ENCODE measurements at regions not wholly inside any gene's neighbourhood (a gene's known extent, or its start where the extent isn't known, plus 50 kb on each side); places are given as distances from the start of the nearest gene placed in this dataset.
"Not testable (repeated sequence)": the region's sequence is repeated elsewhere in the genome, so short reads cannot be mapped to it uniquely, and the experiment has no call there.

- H3K9me3 ChIP-seq (ENCODE audit: control insufficient read depth in 1 of 2, low read length in 2 of 2): peaks cover 6 to 23% of the 10 kb centered on the region in 2 donors
- H3K4me3 ChIP-seq (ENCODE audit: low read depth in 1 of 2, low read length in 2 of 2); H3K36me3 ChIP-seq (ENCODE audit: control insufficient read depth in 1 of 2, insufficient read depth in 2 of 2, low read length in 2 of 2); H3K4me1 ChIP-seq (ENCODE audit: control insufficient read depth in 1 of 2, insufficient read depth in 2 of 2, low read length in 2 of 2); H3K27ac ChIP-seq (ENCODE audit: low read length); H3K27me3 ChIP-seq (ENCODE audit: low read depth, low read length): not testable (repeated sequence)
Observed at GRCh38 chr4:124075276-124075675, 637.3 kb downstream of the ANKRD50 start.

GRCh38 chr4:124079174-124079780 lies 633.3 kb downstream of the ANKRD50 start:
- Histone ChIP-seq H3K9me3 (ENCODE audit: control insufficient read depth in 1 of 2, low read length in 2 of 2) (peaks cover 0 to 12% of the 10 kb centered on the region in 2 donors), H3K27ac (ENCODE audit: low read length) (no peak overlapping the region), H3K27me3 (ENCODE audit: low read depth, low read length) (no peaks in the 10 kb centered on the region), H3K4me1 (ENCODE audit: control insufficient read depth in 1 of 2, insufficient read depth in 2 of 2, low read length in 2 of 2) (no peaks in the 10 kb centered on the region), H3K36me3 (ENCODE audit: control insufficient read depth in 1 of 2, insufficient read depth in 2 of 2, low read length in 2 of 2) (no peaks in the 10 kb centered on the region), H3K4me3 (ENCODE audit: low read depth in 1 of 2, low read length in 2 of 2) (no peak overlapping the region)

GRCh38 chr4:124083711-124084110 lies 628.8 kb downstream of the ANKRD50 start:
- Histone ChIP-seq H3K27ac (ENCODE audit: low read length) (no peak overlapping the region), H3K9me3 (ENCODE audit: control insufficient read depth in 1 of 2, low read length in 2 of 2) (peaks cover 0 to 9% of the 10 kb centered on the region in 2 donors), H3K4me1 (ENCODE audit: control insufficient read depth in 1 of 2, insufficient read depth in 2 of 2, low read length in 2 of 2) (no peaks in the 10 kb centered on the region), H3K36me3 (ENCODE audit: control insufficient read depth in 1 of 2, insufficient read depth in 2 of 2, low read length in 2 of 2) (no peaks in the 10 kb centered on the region), H3K27me3 (ENCODE audit: low read depth, low read length) (no peaks in the 10 kb centered on the region), H3K4me3 (ENCODE audit: low read depth in 1 of 2, low read length in 2 of 2) (no peak overlapping the region)

- Histone ChIP-seq H3K27ac (ENCODE audit: low read length) (no peak overlapping the region), H3K27me3 (ENCODE audit: low read depth, low read length) (no peaks in the 10 kb centered on the region), H3K4me3 (ENCODE audit: low read depth in 1 of 2, low read length in 2 of 2) (no peak overlapping the region), H3K9me3 (ENCODE audit: control insufficient read depth in 1 of 2, low read length in 2 of 2) (peaks cover 0 to under 1% of the 10 kb centered on the region in 2 donors), H3K4me1 (ENCODE audit: control insufficient read depth in 1 of 2, insufficient read depth in 2 of 2, low read length in 2 of 2) (no peaks in the 10 kb centered on the region), H3K36me3 (ENCODE audit: control insufficient read depth in 1 of 2, insufficient read depth in 2 of 2, low read length in 2 of 2) (no peaks in the 10 kb centered on the region)
Observed at GRCh38 chr4:124085561-124086180, 626.9 kb downstream of the ANKRD50 start.

GRCh38 chr4:124090021-124090420 lies 622.5 kb downstream of the ANKRD50 start:
- Histone ChIP-seq H3K9me3 (ENCODE audit: control insufficient read depth in 1 of 2, low read length in 2 of 2) (no peaks in the 10 kb centered on the region), H3K36me3 (ENCODE audit: control insufficient read depth in 1 of 2, insufficient read depth in 2 of 2, low read length in 2 of 2) (no peaks in the 10 kb centered on the region), H3K4me3 (ENCODE audit: low read depth in 1 of 2, low read length in 2 of 2) (no peak overlapping the region), H3K4me1 (ENCODE audit: control insufficient read depth in 1 of 2, insufficient read depth in 2 of 2, low read length in 2 of 2) (no peaks in the 10 kb centered on the region), H3K27ac (ENCODE audit: low read length) (no peak overlapping the region), H3K27me3 (ENCODE audit: low read depth, low read length) (no peaks in the 10 kb centered on the region)

- Histone ChIP-seq H3K9me3 (ENCODE audit: control insufficient read depth in 1 of 2, low read length in 2 of 2) (no peaks in the 10 kb centered on the region), H3K4me1 (ENCODE audit: control insufficient read depth in 1 of 2, insufficient read depth in 2 of 2, low read length in 2 of 2) (no peaks in the 10 kb centered on the region), H3K36me3 (ENCODE audit: control insufficient read depth in 1 of 2, insufficient read depth in 2 of 2, low read length in 2 of 2) (no peaks in the 10 kb centered on the region), H3K27ac (ENCODE audit: low read length) (no peak overlapping the region), H3K4me3 (ENCODE audit: low read depth in 1 of 2, low read length in 2 of 2) (no peak overlapping the region), H3K27me3 (ENCODE audit: low read depth, low read length) (no peaks in the 10 kb centered on the region)
Observed at GRCh38 chr4:124092101-124092500, 620.4 kb downstream of the ANKRD50 start.

- H3K9me3 ChIP-seq (ENCODE audit: control insufficient read depth in 1 of 2, low read length in 2 of 2): no peaks in the 10 kb centered on the region
- H3K27ac ChIP-seq (ENCODE audit: low read length): no peak overlapping the region
- H3K36me3 ChIP-seq (ENCODE audit: control insufficient read depth in 1 of 2, insufficient read depth in 2 of 2, low read length in 2 of 2): no peaks in the 10 kb centered on the region
- H3K4me3 ChIP-seq (ENCODE audit: low read depth in 1 of 2, low read length in 2 of 2): no peak overlapping the region
- no peaks in the 10 kb centered on the region for H3K27me3 ChIP-seq (ENCODE audit: low read depth, low read length)
- H3K4me1 ChIP-seq (ENCODE audit: control insufficient read depth in 1 of 2, insufficient read depth in 2 of 2, low read length in 2 of 2): no peaks in the 10 kb centered on the region
Observed at GRCh38 chr4:124092541-124092984, 620.0 kb downstream of the ANKRD50 start.

GRCh38 chr4:124095621-124096020 lies 616.9 kb downstream of the ANKRD50 start:
- Histone ChIP-seq H3K9me3 (ENCODE audit: control insufficient read depth in 1 of 2, low read length in 2 of 2) (no peaks in the 10 kb centered on the region), H3K4me1 (ENCODE audit: control insufficient read depth in 1 of 2, insufficient read depth in 2 of 2, low read length in 2 of 2) (no peaks in the 10 kb centered on the region), H3K27me3 (ENCODE audit: low read depth, low read length) (no peaks in the 10 kb centered on the region), H3K36me3 (ENCODE audit: control insufficient read depth in 1 of 2, insufficient read depth in 2 of 2, low read length in 2 of 2) (no peaks in the 10 kb centered on the region), H3K27ac (ENCODE audit: low read length) (no peak overlapping the region), H3K4me3 (ENCODE audit: low read depth in 1 of 2, low read length in 2 of 2) (no peak overlapping the region)

- no peaks in the 10 kb centered on the region for H3K27me3 ChIP-seq (ENCODE audit: low read depth, low read length)
- H3K27ac ChIP-seq (ENCODE audit: low read length): no peak overlapping the region
- no peaks in the 10 kb centered on the region for H3K36me3 ChIP-seq (ENCODE audit: control insufficient read depth in 1 of 2, insufficient read depth in 2 of 2, low read length in 2 of 2)
- no peaks in the 10 kb centered on the region for H3K9me3 ChIP-seq (ENCODE audit: control insufficient read depth in 1 of 2, low read length in 2 of 2)
- H3K4me1 ChIP-seq (ENCODE audit: control insufficient read depth in 1 of 2, insufficient read depth in 2 of 2, low read length in 2 of 2): no peaks in the 10 kb centered on the region
- H3K4me3 ChIP-seq (ENCODE audit: low read depth in 1 of 2, low read length in 2 of 2): no peak overlapping the region
Observed at GRCh38 chr4:124096290-124096689, 616.2 kb downstream of the ANKRD50 start.

- Histone ChIP-seq H3K27ac (ENCODE audit: low read length) (no peak overlapping the region), H3K4me3 (ENCODE audit: low read depth in 1 of 2, low read length in 2 of 2) (no peak overlapping the region), H3K36me3 (ENCODE audit: control insufficient read depth in 1 of 2, insufficient read depth in 2 of 2, low read length in 2 of 2) (no peaks in the 10 kb centered on the region), H3K27me3 (ENCODE audit: low read depth, low read length) (no peaks in the 10 kb centered on the region), H3K9me3 (ENCODE audit: control insufficient read depth in 1 of 2, low read length in 2 of 2) (no peaks in the 10 kb centered on the region), H3K4me1 (ENCODE audit: control insufficient read depth in 1 of 2, insufficient read depth in 2 of 2, low read length in 2 of 2) (no peaks in the 10 kb centered on the region)
Observed at GRCh38 chr4:124097447-124097846, 615.1 kb downstream of the ANKRD50 start.

- H3K27ac ChIP-seq (ENCODE audit: low read length): no peak overlapping the region
- no peaks in the 10 kb centered on the region for H3K36me3 ChIP-seq (ENCODE audit: control insufficient read depth in 1 of 2, insufficient read depth in 2 of 2, low read length in 2 of 2)
- no peaks in the 10 kb centered on the region for H3K27me3 ChIP-seq (ENCODE audit: low read depth, low read length)
- H3K4me1 ChIP-seq (ENCODE audit: control insufficient read depth in 1 of 2, insufficient read depth in 2 of 2, low read length in 2 of 2): no peaks in the 10 kb centered on the region
- H3K4me3 ChIP-seq (ENCODE audit: low read depth in 1 of 2, low read length in 2 of 2): no peak overlapping the region
- H3K9me3 ChIP-seq (ENCODE audit: control insufficient read depth in 1 of 2, low read length in 2 of 2): no peaks in the 10 kb centered on the region
Observed at GRCh38 chr4:124104101-124104500, 608.4 kb downstream of the ANKRD50 start.

- H3K27me3 ChIP-seq (ENCODE audit: low read depth, low read length): no peaks in the 10 kb centered on the region
- no peaks in the 10 kb centered on the region for H3K4me1 ChIP-seq (ENCODE audit: control insufficient read depth in 1 of 2, insufficient read depth in 2 of 2, low read length in 2 of 2)
- no peak overlapping the region for H3K4me3 ChIP-seq (ENCODE audit: low read depth in 1 of 2, low read length in 2 of 2)
- no peak overlapping the region for H3K27ac ChIP-seq (ENCODE audit: low read length)
- no peaks in the 10 kb centered on the region for H3K36me3 ChIP-seq (ENCODE audit: control insufficient read depth in 1 of 2, insufficient read depth in 2 of 2, low read length in 2 of 2)
- no peaks in the 10 kb centered on the region for H3K9me3 ChIP-seq (ENCODE audit: control insufficient read depth in 1 of 2, low read length in 2 of 2)
Observed at GRCh38 chr4:124104628-124105027, 607.9 kb downstream of the ANKRD50 start.
